GM12878 (cell line): ENCODE measurements at regions not wholly inside any gene's neighbourhood (a gene's known extent, or its start where the extent isn't known, plus 50 kb on each side); places are given as distances from the start of the nearest gene placed in this dataset.

Experiments used
- ATAC-seq: fragments of 200-7000 bp; cut with Tn5 transposase; 3 replicates; pipeline ENCODE4 v1.9.1; 2020; ENCODE audit warnings: mild to moderate bottlenecking, moderate library complexity
- BruUV-seq: library from RNA; stranded (reverse); fragments of 400-500 nt; replicated peaks from 2 replicates; lab custom pipeline; 2021; lab: Mats Ljungman, UMichigan
- CTCF ChIA-PET: fragments of 300-600 bp; sonication (Branson Sonifier 250); formaldehyde crosslinking; extraction: SDS; loops from one replicate; lab custom pipeline; 2021; ENCODE audit warnings: inconsistent platforms; lab: Yijun Ruan, JAX
- POLR2A ChIA-PET: fragments of 350-600 bp; formaldehyde crosslinking; extraction: SDS; loops from one replicate; lab custom pipeline; 2021; ENCODE audit warnings: inconsistent platforms; lab: Charles Lee
- RAD21 ChIA-PET: fragments of 300-600 bp; sonication (Branson Sonifier 250); formaldehyde crosslinking; loops from one replicate; lab custom pipeline; 2023; ENCODE audit warnings: antibody characterized with exemption; ENCODE audit not compliant: unreplicated experiment; lab: Charles Lee
- SMC1A ChIA-PET: fragments of 300-600 bp; sonication (Branson Sonifier 250); formaldehyde crosslinking; loops from one replicate; lab custom pipeline; 2023; ENCODE audit not compliant: unreplicated experiment, uncharacterized antibody; lab: Charles Lee
- DNase-seq: peaks from one replicate; pipeline ENCODE4 v3.0.0-alpha.2; 2011; ENCODE audit warnings: low read depth, low spot score
- FAIRE-seq: peaks from 3 replicates; lab custom pipeline; 2011; peaks lifted over from hg19 to GRCh38; lab: Jason Lieb, UNC
- H2AFZ ChIP-seq: 2 replicates; pipeline ENCODE4 v1.6.0; 2011; ENCODE audit warnings: low read depth, low read length, control low read depth; ENCODE audit not compliant: control insufficient read depth
- H3K27ac ChIP-seq: 2 replicates; pipeline ENCODE4 v1.5.1; 2011; ENCODE audit warnings: control low read depth; ENCODE audit not compliant: control insufficient read depth, insufficient read depth
- H3K27me3 ChIP-seq, 2 experiments: replicated peaks in 1 of 2; 2 replicates each; pipeline versions ENCODE4 v1.6.0 to v1.6.1; 2011; ENCODE audit warnings: low read length in 1 of 2; ENCODE audit not compliant: control insufficient read depth in 2 of 2, insufficient read depth in 2 of 2
- H3K36me3 ChIP-seq, 2 experiments: 2 replicates each; pipeline ENCODE4 v1.5.1; 2011; ENCODE audit warnings: low read length in 1 of 2; ENCODE audit not compliant: control insufficient read depth in 2 of 2, insufficient read depth in 2 of 2
- H3K4me1 ChIP-seq: 2 replicates; pipeline ENCODE4 v1.6.1; 2011; ENCODE audit warnings: mild to moderate bottlenecking, low read length, moderate library complexity, mixed read lengths; ENCODE audit not compliant: control insufficient read depth, insufficient read depth
- H3K4me2 ChIP-seq: 2 replicates; pipeline ENCODE4 v1.6.0; 2011; ENCODE audit warnings: control low read depth; ENCODE audit not compliant: control insufficient read depth, insufficient read depth
- H3K4me3 ChIP-seq: fragments of 200-600 bp; sonication (generic); 2 replicates; pipeline ENCODE4 v1.5.1; 2016
- H3K79me2 ChIP-seq: 2 replicates; pipeline ENCODE4 v1.6.0; 2011; ENCODE audit warnings: low read length; ENCODE audit not compliant: control insufficient read depth, insufficient read depth
- H3K9ac ChIP-seq: 2 replicates; pipeline ENCODE4 v1.8.0; 2011; ENCODE audit warnings: low read length, control low read depth, mixed read lengths; ENCODE audit not compliant: control insufficient read depth, insufficient read depth
- H3K9me3 ChIP-seq: replicated peaks from 3 replicates; pipeline ENCODE4 v1.5.1; 2011; ENCODE audit warnings: mild to moderate bottlenecking, low read length; ENCODE audit not compliant: control insufficient read depth, insufficient read depth
- H4K20me1 ChIP-seq: 2 replicates; pipeline ENCODE4 v1.6.0; 2011; ENCODE audit not compliant: control insufficient read depth, insufficient read depth
- ASH2L ChIP-seq: fragments of 300-600, 200-600 bp; sonication (generic); IDR thresholded peaks from 2 replicates; pipeline ENCODE4 v1.6.1; 2017; ENCODE audit warnings: low read depth, mild to moderate bottlenecking, borderline replicate concordance
- CEBPZ ChIP-seq: fragments of 150-350 bp; IDR thresholded peaks from 2 replicates; pipeline ENCODE4 v1.6.1; 2016; ENCODE audit warnings: low read depth, low read length
- FOXK2 ChIP-seq: fragments of 450-650 bp; IDR thresholded peaks from 2 replicates; pipeline ENCODE4 v1.6.1; 2017; ENCODE audit warnings: mild to moderate bottlenecking, moderate library complexity
- GATAD2B ChIP-seq: fragments of 450-650 bp; conservative IDR thresholded peaks from 2 replicates; pipeline ENCODE4 v1.6.1; 2017; ENCODE audit warnings: low read depth, mild to moderate bottlenecking, moderate library complexity
- HDGF ChIP-seq: fragments of 450-650 bp; IDR thresholded peaks from 2 replicates; pipeline ENCODE4 v1.6.1; 2016; ENCODE audit warnings: antibody characterized with exemption
- KAT2A ChIP-seq: conservative IDR thresholded peaks from 2 replicates; pipeline ENCODE4 v1.6.1; 2011; ENCODE audit warnings: low read depth, low read length; ENCODE audit not compliant: control insufficient read depth
- KLF5 ChIP-seq: fragments of 450-650 bp; IDR thresholded peaks from 2 replicates; pipeline ENCODE4 v1.6.1; 2014; ENCODE audit warnings: mild to moderate bottlenecking; ENCODE audit not compliant: partially characterized antibody
- MYB ChIP-seq: fragments of 150-350 bp; IDR thresholded peaks from 2 replicates; pipeline ENCODE4 v1.6.1; 2014; ENCODE audit warnings: mild to moderate bottlenecking, low read depth, low read length, borderline replicate concordance
- NBN ChIP-seq: fragments of 450-650 bp; IDR thresholded peaks from 2 replicates; pipeline ENCODE4 v1.6.1; 2016
- POU2F2 ChIP-seq: IDR thresholded peaks from 3 replicates; pipeline ENCODE4 v1.6.1; 2011; ENCODE audit warnings: low read depth, mild to moderate bottlenecking, low read length, borderline replicate concordance
- RCOR1 ChIP-seq: conservative IDR thresholded peaks from 2 replicates; pipeline ENCODE4 v1.6.1; 2012; ENCODE audit warnings: low read depth, low read length, improper control_type of control experiment
- RELA ChIP-seq: fragments of 450-650 bp; IDR thresholded peaks from 2 replicates; pipeline ENCODE4 v1.8.0; 2014; ENCODE audit warnings: borderline replicate concordance; ENCODE audit not compliant: partially characterized antibody
- SMAD5 ChIP-seq: IDR thresholded peaks from 2 replicates; pipeline ENCODE4 v1.6.1; 2016; ENCODE audit warnings: antibody characterized with exemption, low read depth
- SMARCA5 ChIP-seq: fragments of 450-650 bp; IDR thresholded peaks from 2 replicates; pipeline ENCODE4 v1.6.1; 2017; ENCODE audit warnings: mild to moderate bottlenecking
- ZBED1 ChIP-seq: IDR thresholded peaks from 2 replicates; pipeline ENCODE4 v1.6.1; 2016; ENCODE audit warnings: borderline replicate concordance
- ZNF207 ChIP-seq: fragments of 450-650 bp; IDR thresholded peaks from 2 replicates; pipeline ENCODE4 v1.6.1; 2014; ENCODE audit warnings: antibody characterized with exemption, mild to moderate bottlenecking, borderline replicate concordance
- ZNF274 ChIP-seq: IDR thresholded peaks from one replicate; pipeline ENCODE4 v1.8.0; 2011; ENCODE audit not compliant: insufficient read length, insufficient read depth
- ZNF622 ChIP-seq: fragments of 450-650 bp; IDR thresholded peaks from 2 replicates; pipeline ENCODE4 v1.6.1; 2017; ENCODE audit warnings: mild to moderate bottlenecking, inconsistent platforms
- WGBS: methylation state at CpG from one replicate; pipeline ENCODE4 v1.1.6; 2016; ENCODE audit warnings: low lambda C conversion rate; ENCODE audit not compliant: insufficient replicate concordance, insufficient coverage; ENCODE audit errors: missing lambda C conversion rate; 5-methylcytosine and 5-hydroxymethylcytosine counted together
- in situ Hi-C: fragments of 300-500 bp; cut with MboI; formaldehyde crosslinking; loops from 9 replicates; pipeline ENCODE4 v1.14.3; 2018; ENCODE audit warnings: mixed read lengths
- intact Hi-C: fragments of 100-400 bp; cut with micrococcal nuclease; formaldehyde crosslinking; loops from one replicate; pipeline ENCODE4 v1.14.2; 2022; ENCODE audit not compliant: unreplicated experiment
- TF ChIP-seq, protein P1 (sequence below): fragments of 450-650 bp; IDR thresholded peaks from 2 replicates; pipeline ENCODE4 v1.6.1; 2017; ENCODE audit warnings: mild to moderate bottlenecking, moderate library complexity
- TF ChIP-seq, protein P2 (sequence below): IDR thresholded peaks from 2 replicates; pipeline ENCODE4 v1.6.1; 2011; ENCODE audit warnings: mild to moderate bottlenecking, low read depth, low read length, moderate library complexity; ENCODE audit not compliant: insufficient replicate concordance

DNA sequence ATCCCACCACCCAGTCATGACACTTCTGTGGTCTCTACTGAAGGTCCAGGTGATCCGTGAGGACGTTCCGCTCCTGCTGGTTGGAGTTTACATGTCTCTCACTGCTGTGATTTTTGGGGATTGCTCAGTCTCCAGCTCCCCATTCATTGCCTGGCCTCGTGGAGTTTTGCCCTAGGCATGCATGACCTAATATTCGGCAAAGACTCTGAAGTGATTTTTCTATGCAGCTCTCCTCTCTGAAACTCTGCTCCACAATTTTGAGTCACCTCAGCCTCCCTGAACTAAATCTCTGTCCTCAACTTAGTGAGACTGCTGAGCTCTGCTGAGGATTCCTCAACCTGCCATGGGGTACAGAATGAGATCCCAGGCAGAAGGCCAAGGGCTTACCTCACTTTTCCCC is 174.4 kb upstream of the FGGY start:
- no peak overlapping the region for H3K9ac ChIP-seq
- H4K20me1 ChIP-seq, result no peaks in the 10 kb centered on the region
- no peaks in the 10 kb centered on the region; the same call in 1 of the 2 replicates for H3K4me1 ChIP-seq
- no peak overlapping the region for H3K4me2 ChIP-seq
- ChIA-PET POLR2A (no interaction called here), SMC1A (interaction anchor here (1.4 kb wide), 1 partner anchor 38 kb away, joined by 3 read pairs; no protein-coding TSS in a partner anchor), CTCF (no interaction called here), RAD21 (no interaction called here)
- no TSS peak for BruUV-seq
- TF ChIP-seq, protein P1, sequence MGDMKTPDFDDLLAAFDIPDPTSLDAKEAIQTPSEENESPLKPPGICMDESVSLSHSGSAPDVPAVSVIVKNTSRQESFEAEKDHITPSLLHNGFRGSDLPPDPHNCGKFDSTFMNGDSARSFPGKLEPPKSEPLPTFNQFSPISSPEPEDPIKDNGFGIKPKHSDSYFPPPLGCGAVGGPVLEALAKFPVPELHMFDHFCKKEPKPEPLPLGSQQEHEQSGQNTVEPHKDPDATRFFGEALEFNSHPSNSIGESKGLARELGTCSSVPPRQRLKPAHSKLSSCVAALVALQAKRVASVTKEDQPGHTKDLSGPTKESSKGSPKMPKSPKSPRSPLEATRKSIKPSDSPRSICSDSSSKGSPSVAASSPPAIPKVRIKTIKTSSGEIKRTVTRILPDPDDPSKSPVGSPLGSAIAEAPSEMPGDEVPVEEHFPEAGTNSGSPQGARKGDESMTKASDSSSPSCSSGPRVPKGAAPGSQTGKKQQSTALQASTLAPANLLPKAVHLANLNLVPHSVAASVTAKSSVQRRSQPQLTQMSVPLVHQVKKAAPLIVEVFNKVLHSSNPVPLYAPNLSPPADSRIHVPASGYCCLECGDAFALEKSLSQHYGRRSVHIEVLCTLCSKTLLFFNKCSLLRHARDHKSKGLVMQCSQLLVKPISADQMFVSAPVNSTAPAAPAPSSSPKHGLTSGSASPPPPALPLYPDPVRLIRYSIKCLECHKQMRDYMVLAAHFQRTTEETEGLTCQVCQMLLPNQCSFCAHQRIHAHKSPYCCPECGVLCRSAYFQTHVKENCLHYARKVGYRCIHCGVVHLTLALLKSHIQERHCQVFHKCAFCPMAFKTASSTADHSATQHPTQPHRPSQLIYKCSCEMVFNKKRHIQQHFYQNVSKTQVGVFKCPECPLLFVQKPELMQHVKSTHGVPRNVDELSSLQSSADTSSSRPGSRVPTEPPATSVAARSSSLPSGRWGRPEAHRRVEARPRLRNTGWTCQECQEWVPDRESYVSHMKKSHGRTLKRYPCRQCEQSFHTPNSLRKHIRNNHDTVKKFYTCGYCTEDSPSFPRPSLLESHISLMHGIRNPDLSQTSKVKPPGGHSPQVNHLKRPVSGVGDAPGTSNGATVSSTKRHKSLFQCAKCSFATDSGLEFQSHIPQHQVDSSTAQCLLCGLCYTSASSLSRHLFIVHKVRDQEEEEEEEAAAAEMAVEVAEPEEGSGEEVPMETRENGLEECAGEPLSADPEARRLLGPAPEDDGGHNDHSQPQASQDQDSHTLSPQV, result no peak
- TF ChIP-seq NBN, result no peak
- TF ChIP-seq ZBED1, result no peak
- no peak for TF ChIP-seq RELA
- no peak for TF ChIP-seq MYB
- no peak for TF ChIP-seq HDGF
- TF ChIP-seq ZNF207, result no peak
- no peak for TF ChIP-seq SMARCA5
- TF ChIP-seq, protein P2, sequence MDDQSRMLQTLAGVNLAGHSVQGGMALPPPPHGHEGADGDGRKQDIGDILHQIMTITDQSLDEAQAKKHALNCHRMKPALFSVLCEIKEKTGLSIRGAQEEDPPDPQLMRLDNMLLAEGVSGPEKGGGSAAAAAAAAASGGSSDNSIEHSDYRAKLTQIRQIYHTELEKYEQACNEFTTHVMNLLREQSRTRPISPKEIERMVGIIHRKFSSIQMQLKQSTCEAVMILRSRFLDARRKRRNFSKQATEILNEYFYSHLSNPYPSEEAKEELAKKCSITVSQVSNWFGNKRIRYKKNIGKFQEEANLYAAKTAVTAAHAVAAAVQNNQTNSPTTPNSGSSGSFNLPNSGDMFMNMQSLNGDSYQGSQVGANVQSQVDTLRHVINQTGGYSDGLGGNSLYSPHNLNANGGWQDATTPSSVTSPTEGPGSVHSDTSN, result no peak
- no peak for TF ChIP-seq FOXK2
- TF ChIP-seq ASH2L, result no peak
- no peak for TF ChIP-seq KLF5
- no peak for TF ChIP-seq RCOR1
- no peak for TF ChIP-seq GATAD2B
- no peak for TF ChIP-seq ZNF274
- TF ChIP-seq KAT2A, result no peak
- no peak for TF ChIP-seq CEBPZ
- TF ChIP-seq ZNF622, result no peak
- TF ChIP-seq POU2F2, result no peak
- TF ChIP-seq SMAD5, result no peak
- H3K27me3 ChIP-seq, result no peaks in the 10 kb centered on the region
- no peak for FAIRE-seq
- in situ Hi-C loops, result no loop called here
- no peaks in the 10 kb centered on the region for H3K36me3 ChIP-seq
- H3K9me3 ChIP-seq, result no peaks in the 10 kb centered on the region; the same call in 2 of the 3 replicates
- no peak overlapping the region for H3K4me3 ChIP-seq
- H3K79me2 ChIP-seq, result no peaks in the 10 kb centered on the region
- intact Hi-C loops, result no loop called here
- H2AFZ ChIP-seq, result no peak overlapping the region
- WGBS, result 49% methylated on average over 5 of the region's 5 CpGs
- ATAC-seq, result no peak
- no peak for DNase-seq
- no peak overlapping the region for H3K27ac ChIP-seq
